ENCODE measurements at regions not wholly inside any gene's neighbourhood (a gene's known extent, or its start where the extent isn't known, plus 50 kb on each side); places are given as distances from the start of the nearest gene placed in this dataset.

DNA sequence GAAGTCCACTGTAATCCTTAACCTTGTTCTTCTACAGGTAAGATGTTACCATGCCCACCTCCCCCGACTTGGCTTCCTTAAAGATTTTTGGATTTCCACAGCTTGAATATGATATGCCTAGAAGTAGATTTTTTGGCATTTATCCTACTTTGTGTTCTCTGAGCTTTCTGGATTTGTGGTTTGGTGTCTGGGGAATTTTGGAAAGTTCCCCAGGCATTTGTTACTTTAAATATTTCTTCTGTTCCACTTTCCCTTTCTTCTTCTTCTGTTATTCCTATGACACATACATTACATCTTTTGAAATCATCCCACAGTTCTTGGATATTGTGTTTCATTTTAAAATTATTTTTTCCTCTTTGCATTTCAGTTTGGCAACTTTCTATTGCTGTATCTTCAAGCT, 122.1 kb upstream of the TMEM108 start:
- TF ChIP-seq EP300 (IDR thresholded peaks at IDR 0.05) (no peak), POLR2A (IDR thresholded peaks at IDR 0.05) (no peak), POLR2AphosphoS5 (IDR thresholded peaks at IDR 0.05) (no peak)
- TF ChIP-seq, protein P1, sequence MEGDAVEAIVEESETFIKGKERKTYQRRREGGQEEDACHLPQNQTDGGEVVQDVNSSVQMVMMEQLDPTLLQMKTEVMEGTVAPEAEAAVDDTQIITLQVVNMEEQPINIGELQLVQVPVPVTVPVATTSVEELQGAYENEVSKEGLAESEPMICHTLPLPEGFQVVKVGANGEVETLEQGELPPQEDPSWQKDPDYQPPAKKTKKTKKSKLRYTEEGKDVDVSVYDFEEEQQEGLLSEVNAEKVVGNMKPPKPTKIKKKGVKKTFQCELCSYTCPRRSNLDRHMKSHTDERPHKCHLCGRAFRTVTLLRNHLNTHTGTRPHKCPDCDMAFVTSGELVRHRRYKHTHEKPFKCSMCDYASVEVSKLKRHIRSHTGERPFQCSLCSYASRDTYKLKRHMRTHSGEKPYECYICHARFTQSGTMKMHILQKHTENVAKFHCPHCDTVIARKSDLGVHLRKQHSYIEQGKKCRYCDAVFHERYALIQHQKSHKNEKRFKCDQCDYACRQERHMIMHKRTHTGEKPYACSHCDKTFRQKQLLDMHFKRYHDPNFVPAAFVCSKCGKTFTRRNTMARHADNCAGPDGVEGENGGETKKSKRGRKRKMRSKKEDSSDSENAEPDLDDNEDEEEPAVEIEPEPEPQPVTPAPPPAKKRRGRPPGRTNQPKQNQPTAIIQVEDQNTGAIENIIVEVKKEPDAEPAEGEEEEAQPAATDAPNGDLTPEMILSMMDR (IDR thresholded peaks at IDR 0.05) = no peak
